Activated CD8-positive, alpha-beta T cell treated with anti-CD3 and anti-CD28 coated beads, Interleukin-2, amount 10 ng/mL, durations not matched to agents 7 days and 5 days (primary cell): ENCODE measurements at regions not wholly inside any gene's neighbourhood (a gene's known extent, or its start where the extent isn't known, plus 50 kb on each side); places are given as distances from the start of the nearest gene placed in this dataset.
"Not testable (repeated sequence)": the region's sequence is repeated elsewhere in the genome, so short reads cannot be mapped to it uniquely, and the experiment has no call there.

Experiments
- ATAC-seq: fragments of 150-1000 bp; cut with Tn5 transposase; one replicate; pipeline ENCODE4 v1.10.0; 2021; ENCODE audit warnings: moderate library complexity
- CTCF ChIA-PET: fragments of 350-600 bp; sonication (Branson Sonifier 250); formaldehyde crosslinking; loops from one replicate; lab custom pipeline; 2021; ENCODE audit warnings: antibody characterized with exemption; lab: Charles Lee
- POLR2A ChIA-PET: fragments of 350-600 bp; sonication (Branson Sonifier 250); formaldehyde crosslinking; loops from one replicate; lab custom pipeline; 2021; ENCODE audit warnings: antibody characterized with exemption; lab: Charles Lee
- DNase-seq: peaks from one replicate; pipeline ENCODE4 v3.0.0-alpha.2; 2020
- H3K27ac Mint-ChIP-seq: one replicate; pipeline ENCODE4 v1.8.0; 2021; ENCODE audit warnings: mild to moderate bottlenecking, mixed read lengths
- H3K27me3 Mint-ChIP-seq: one replicate; pipeline ENCODE4 v1.8.0; 2021; ENCODE audit warnings: low read depth, mixed read lengths
- H3K36me3 Mint-ChIP-seq: one replicate; pipeline ENCODE4 v1.8.0; 2021; ENCODE audit warnings: low read depth, mixed read lengths
- H3K4me1 Mint-ChIP-seq: one replicate; pipeline ENCODE4 v1.8.0; 2021; ENCODE audit warnings: low read depth, mixed read lengths
- H3K4me3 Mint-ChIP-seq: one replicate; pipeline ENCODE4 v1.8.0; 2021; ENCODE audit warnings: mild to moderate bottlenecking, mixed read lengths
- H3K9me3 Mint-ChIP-seq: one replicate; pipeline ENCODE4 v1.8.0; 2022; ENCODE audit warnings: mixed read lengths; ENCODE audit not compliant: insufficient read depth

DNA sequence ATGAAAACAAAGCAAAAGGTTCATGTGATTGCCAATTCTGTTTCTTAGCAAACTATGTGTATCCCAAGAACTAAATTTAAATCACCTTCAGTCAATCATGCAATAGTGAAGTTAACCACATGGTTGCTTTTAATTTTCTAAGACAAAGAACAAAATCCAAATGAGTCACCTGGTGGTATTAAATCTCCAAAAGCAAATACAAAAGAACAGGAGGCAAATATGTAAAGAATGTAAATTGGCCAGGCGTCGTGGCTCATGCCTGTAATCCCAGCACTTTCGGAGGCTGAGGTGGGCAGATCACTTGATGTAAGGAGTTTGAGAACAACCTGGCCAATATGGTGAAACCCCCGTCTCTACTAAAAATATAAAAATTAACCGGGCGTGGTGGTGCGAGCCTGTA, 54.2 kb upstream of the PIK3R4 start:
- ChIA-PET POLR2A (no interaction called here), CTCF (no interaction called here)
- Mint-ChIP-seq H3K36me3 (no peaks in the 10 kb centered on the region), H3K4me3 (no peak overlapping the region), H3K9me3 (no peaks in the 10 kb centered on the region), H3K4me1 (no peaks in the 10 kb centered on the region), H3K27ac (no peak overlapping the region), H3K27me3 (peaks cover 14% of the 10 kb centered on the region)
- ATAC-seq (no peak), DNase-seq (no peak)

GRCh38 chr3:130801473-130801872, 54.8 kb upstream of the PIK3R4 start:
- H3K27me3 Mint-ChIP-seq = peaks cover 13% of the 10 kb centered on the region
- no peak overlapping the region for H3K27ac Mint-ChIP-seq
- DNase-seq (no peak), ATAC-seq (no peak)
- no peaks in the 10 kb centered on the region for H3K4me1 Mint-ChIP-seq
- ChIA-PET CTCF (no interaction called here), POLR2A (no interaction called here)
- no peaks in the 10 kb centered on the region for H3K9me3 Mint-ChIP-seq
- H3K36me3 Mint-ChIP-seq = no peaks in the 10 kb centered on the region
- H3K4me3 Mint-ChIP-seq = no peak overlapping the region

GRCh38 chr3:130811557-130811956, 64.9 kb upstream of the PIK3R4 start:
- no peak overlapping the region for H3K4me3 Mint-ChIP-seq
- H3K9me3 Mint-ChIP-seq = no peaks in the 10 kb centered on the region
- POLR2A ChIA-PET = interaction anchor here (1.4 kb wide), 1 partner anchor 83 kb away, joined by 5 read pairs; no protein-coding TSS in a partner anchor
- no peak for DNase-seq
- no peak overlapping the region for H3K27ac Mint-ChIP-seq
- H3K4me1 Mint-ChIP-seq = no peaks in the 10 kb centered on the region
- H3K36me3 Mint-ChIP-seq = no peaks in the 10 kb centered on the region
- ATAC-seq = no peak
- CTCF ChIA-PET = no interaction called here
- H3K27me3 Mint-ChIP-seq = no peaks in the 10 kb centered on the region

DNA sequence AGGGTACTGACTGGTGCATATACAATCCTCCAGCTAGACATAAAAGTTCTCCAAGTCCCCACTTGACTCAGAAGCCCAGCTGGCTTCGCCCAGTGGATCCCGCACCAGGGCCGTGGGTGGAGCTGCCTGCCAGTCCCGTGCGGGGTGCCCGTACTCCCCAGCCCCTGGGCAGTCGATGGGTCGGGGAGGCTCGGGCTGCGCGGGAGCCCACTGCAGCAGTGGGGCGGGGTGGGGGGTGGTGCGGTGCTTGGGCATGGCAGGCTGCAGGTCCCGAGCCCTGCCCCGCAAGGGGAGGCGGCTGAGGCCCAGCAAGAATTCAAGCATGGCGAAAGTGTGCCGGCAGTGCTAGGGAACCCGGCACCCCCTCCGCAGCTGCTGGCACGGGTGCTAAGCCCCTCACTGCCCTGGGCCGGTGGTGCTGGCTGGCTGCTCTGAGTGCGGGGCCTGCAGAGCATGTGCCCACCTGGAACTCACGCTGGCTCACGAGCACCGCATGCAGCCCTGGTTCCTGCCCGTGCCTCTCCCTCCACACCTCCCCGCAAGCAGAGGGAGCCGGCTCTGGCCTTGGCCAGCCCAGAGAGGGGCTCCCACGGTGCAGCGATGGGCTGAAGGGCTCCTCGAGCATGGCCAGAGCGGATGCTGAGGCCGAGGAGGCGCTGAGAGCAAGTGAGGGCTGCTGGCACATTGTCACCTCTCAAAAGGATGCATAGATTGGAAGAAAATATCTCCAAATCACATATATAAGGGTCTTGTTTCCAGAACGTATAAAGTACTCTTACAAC, 68.3 kb upstream of the PIK3R4 start:
- no peak for ATAC-seq
- Mint-ChIP-seq H3K27ac (no peak overlapping the region), H3K4me1 (no peaks in the 10 kb centered on the region), H3K27me3 (peaks cover 7% of the 10 kb centered on the region), H3K4me3 (no peak overlapping the region), H3K36me3 (no peaks in the 10 kb centered on the region), H3K9me3 (no peaks in the 10 kb centered on the region)
- no peak for DNase-seq
- CTCF ChIA-PET = no interaction called here
- POLR2A ChIA-PET = no interaction called here

DNA sequence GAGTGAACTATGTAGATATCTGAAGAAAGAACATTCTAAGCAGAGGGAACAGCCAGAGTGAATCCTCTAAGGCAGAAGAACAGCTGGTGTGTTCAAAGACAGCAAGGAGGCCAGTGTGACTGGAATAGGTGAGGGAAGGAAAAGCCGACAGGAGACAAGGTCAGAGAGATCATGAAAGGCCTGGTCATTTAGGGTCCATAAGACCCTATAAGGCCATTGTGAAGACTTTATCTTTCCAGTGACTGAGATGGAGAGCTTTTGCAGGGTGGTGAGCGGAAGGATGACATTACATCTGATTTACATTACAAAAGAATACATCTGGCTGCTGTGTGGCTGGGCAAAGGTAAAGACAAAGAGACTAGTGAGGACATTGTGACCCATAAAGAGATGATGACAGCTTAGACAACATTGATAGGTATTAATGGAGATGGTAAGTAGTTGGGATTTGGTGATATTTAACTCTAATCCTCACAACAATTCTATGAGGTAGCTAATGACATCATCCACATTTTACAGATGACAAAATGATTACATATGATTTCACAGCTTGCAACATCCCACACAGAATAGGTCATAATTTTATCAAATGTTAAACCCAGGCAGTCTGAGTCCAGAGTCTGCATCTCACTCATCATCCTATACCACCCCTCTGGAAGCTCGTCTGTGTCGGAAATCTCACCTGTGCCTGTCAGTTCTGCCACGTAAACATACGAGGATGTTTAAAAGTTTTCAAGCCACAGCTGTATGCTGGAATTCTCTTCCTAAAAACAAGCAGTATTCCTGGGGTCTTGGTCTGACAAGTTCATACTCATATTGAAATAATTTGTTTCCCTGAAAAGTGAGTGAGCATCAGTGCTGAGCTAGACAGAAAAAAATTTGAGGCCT, 70.2 kb upstream of the PIK3R4 start:
- no peak for DNase-seq
- no peaks in the 10 kb centered on the region for H3K36me3 Mint-ChIP-seq
- no peak overlapping the region for H3K4me3 Mint-ChIP-seq
- H3K9me3 Mint-ChIP-seq = no peaks in the 10 kb centered on the region
- H3K27me3 Mint-ChIP-seq = peaks cover 7% of the 10 kb centered on the region
- H3K27ac Mint-ChIP-seq = no peak overlapping the region
- ATAC-seq = no peak
- CTCF ChIA-PET = no interaction called here
- POLR2A ChIA-PET = interaction anchor here (1.0 kb wide), 1 partner anchor 35 kb away, joined by 4 read pairs; no protein-coding TSS in a partner anchor
- H3K4me1 Mint-ChIP-seq = no peaks in the 10 kb centered on the region

DNA sequence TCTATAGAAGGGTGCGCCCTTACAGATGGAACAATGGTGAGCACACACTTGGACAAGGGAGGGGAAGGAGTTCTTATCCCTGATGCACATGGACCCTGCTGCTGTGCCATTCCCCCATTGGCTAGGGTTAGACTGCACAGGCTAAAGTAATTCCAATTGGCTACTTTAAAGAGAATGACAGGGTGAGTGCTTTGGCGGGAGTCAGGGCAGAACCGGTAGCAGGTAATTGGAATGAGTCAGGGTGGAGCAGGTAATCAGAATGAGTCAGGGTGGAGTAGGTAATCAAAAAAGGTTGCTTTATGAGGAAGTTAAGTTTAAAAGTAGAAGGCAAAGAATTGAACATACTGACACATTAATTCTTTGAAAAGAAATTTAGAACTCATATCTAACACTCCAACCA, 71.4 kb upstream of the PIK3R4 start:
- H3K27me3 Mint-ChIP-seq, H3K9me3 Mint-ChIP-seq, H3K36me3 Mint-ChIP-seq, CTCF ChIA-PET, H3K4me1 Mint-ChIP-seq, H3K4me3 Mint-ChIP-seq, ATAC-seq, POLR2A ChIA-PET, DNase-seq, H3K27ac Mint-ChIP-seq: not testable (repeated sequence)

- no peak overlapping the region for H3K4me3 Mint-ChIP-seq
- H3K27ac Mint-ChIP-seq = no peak overlapping the region
- no peaks in the 10 kb centered on the region for H3K36me3 Mint-ChIP-seq
- ChIA-PET CTCF (no interaction called here), POLR2A (no interaction called here)
- no peaks in the 10 kb centered on the region for H3K9me3 Mint-ChIP-seq
- peaks cover 16% of the 10 kb centered on the region for H3K27me3 Mint-ChIP-seq
- ATAC-seq (no peak), DNase-seq (no peak)
- no peaks in the 10 kb centered on the region for H3K4me1 Mint-ChIP-seq
Measured at GRCh38 chr3:130820976-130821375, 72.9 kb upstream of the ATP2C1 start.

DNA sequence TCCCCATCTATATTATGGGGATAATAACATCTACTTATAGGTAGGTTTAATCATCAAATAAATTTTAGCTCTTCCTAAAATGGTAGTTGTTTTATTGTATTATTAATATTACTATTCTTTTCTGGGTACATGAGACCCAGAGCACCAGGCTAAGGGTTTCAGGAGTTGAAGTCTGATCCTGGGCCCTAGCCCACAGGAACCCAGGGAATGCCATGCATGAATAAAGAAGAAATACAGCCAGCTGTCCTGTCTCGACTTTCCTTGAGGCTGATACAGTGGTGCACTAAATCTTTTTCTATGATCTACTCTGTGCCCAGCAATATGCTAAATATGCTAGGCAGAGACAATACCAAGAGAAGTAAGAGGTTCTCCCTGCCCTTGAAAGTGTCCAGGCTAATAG, 72.1 kb upstream of the ATP2C1 start:
- no peak for DNase-seq
- peaks cover 17% of the 10 kb centered on the region for H3K27me3 Mint-ChIP-seq
- ChIA-PET CTCF (no interaction called here), POLR2A (no interaction called here)
- no peaks in the 10 kb centered on the region for H3K9me3 Mint-ChIP-seq
- H3K4me3 Mint-ChIP-seq = no peak overlapping the region
- H3K4me1 Mint-ChIP-seq = no peaks in the 10 kb centered on the region
- ATAC-seq = no peak
- no peak overlapping the region for H3K27ac Mint-ChIP-seq
- H3K36me3 Mint-ChIP-seq = no peaks in the 10 kb centered on the region

DNA sequence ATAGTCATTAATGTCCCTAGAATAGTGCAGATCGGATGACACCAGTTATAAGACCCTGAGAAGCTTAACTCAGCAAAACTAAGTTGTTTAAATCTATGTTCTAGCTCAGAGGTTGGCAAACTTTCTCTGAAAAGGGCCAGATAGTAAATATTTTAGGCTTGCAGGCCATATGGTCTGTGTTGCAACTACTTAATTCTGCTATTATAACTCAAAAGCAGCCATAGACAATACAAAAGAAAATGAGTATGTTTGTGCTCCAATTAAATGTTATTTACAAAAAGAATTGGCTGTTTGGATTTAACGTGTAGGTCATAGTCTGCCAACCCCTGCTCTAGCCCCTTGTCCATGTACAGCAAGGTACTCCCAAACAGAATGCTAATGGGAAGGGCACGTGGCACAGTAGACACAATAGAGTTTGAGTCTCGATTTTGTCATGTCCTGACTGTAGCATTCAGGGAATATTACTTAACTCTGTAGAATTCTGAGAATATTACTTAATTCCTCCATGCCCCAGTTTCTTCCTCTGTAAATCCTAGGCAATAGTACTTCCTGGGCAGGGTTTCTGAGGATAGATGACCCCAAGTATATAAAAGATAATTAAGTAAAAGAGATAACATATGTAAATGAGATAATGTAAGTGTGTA, 70.5 kb upstream of the ATP2C1 start:
- Mint-ChIP-seq H3K4me1 (no peaks in the 10 kb centered on the region), H3K27me3 (peaks cover 14% of the 10 kb centered on the region), H3K9me3 (no peaks in the 10 kb centered on the region), H3K27ac (no peak overlapping the region), H3K4me3 (no peak overlapping the region), H3K36me3 (no peaks in the 10 kb centered on the region)
- ChIA-PET POLR2A (no interaction called here), CTCF (no interaction called here)
- ATAC-seq (no peak), DNase-seq (no peak)

DNA sequence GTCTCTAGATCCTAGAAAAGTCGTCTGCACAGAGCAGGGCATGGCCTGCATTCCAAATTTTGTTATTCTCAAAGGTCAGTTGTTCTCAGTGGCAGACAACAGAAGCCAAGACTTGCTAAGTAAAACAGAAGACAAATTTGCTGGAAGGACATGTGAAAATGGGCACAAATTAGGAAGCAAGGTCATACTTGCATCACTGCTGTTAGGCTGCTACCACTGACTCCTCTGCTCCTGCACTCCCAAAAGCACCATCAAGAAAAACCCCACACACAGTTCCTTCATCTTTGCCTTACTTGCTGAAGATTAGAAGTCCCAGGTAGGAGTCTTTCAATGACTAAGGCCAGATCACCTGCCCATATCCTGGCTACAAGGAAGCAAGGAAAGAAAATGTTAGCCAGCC, 69.9 kb upstream of the ATP2C1 start:
- Mint-ChIP-seq H3K4me3 (no peak overlapping the region), H3K36me3 (no peaks in the 10 kb centered on the region), H3K27ac (no peak overlapping the region), H3K4me1 (no peaks in the 10 kb centered on the region), H3K27me3 (peaks cover 12% of the 10 kb centered on the region), H3K9me3 (no peaks in the 10 kb centered on the region)
- no peak for ATAC-seq
- POLR2A ChIA-PET = no interaction called here
- DNase-seq = no peak
- CTCF ChIA-PET = no interaction called here

- DNase-seq (no peak), ATAC-seq (no peak)
- Mint-ChIP-seq H3K27ac (no peak overlapping the region), H3K27me3 (peaks cover 11% of the 10 kb centered on the region), H3K36me3 (no peaks in the 10 kb centered on the region), H3K4me3 (no peak overlapping the region), H3K9me3 (no peaks in the 10 kb centered on the region), H3K4me1 (no peaks in the 10 kb centered on the region)
- POLR2A ChIA-PET = no interaction called here
- CTCF ChIA-PET = no interaction called here
Measured at GRCh38 chr3:130825762-130826299, 68.1 kb upstream of the ATP2C1 start.
